B cell (primary cell): ENCODE measurements at regions not wholly inside any gene's neighbourhood (a gene's known extent, or its start where the extent isn't known, plus 50 kb on each side); places are given as distances from the start of the nearest gene placed in this dataset.

Experiments used
- ATAC-seq: fragments of 200-7000 bp; cut with Tn5 transposase; one replicate; pipeline ENCODE4 v1.10.0; 2021; ENCODE audit warnings: low read depth, mild to moderate bottlenecking, moderate number of reproducible peaks, moderate library complexity
- CTCF ChIA-PET: fragments of 350-600 bp; sonication (Branson Sonifier 250); formaldehyde crosslinking; loops from one replicate; lab custom pipeline; 2021; ENCODE audit warnings: antibody characterized with exemption, inconsistent platforms; lab: Charles Lee
- POLR2A ChIA-PET: fragments of 350-600 bp; sonication (Branson Sonifier 250); formaldehyde crosslinking; loops from one replicate; lab custom pipeline; 2021; ENCODE audit warnings: antibody characterized with exemption; lab: Charles Lee
- DNase-seq: peaks from one replicate; pipeline ENCODE4 v3.0.0; 2013
- H2AFZ ChIP-seq: 2 replicates; pipeline ENCODE4 v1.6.1; 2012; ENCODE audit warnings: mild to moderate bottlenecking, low read depth, low read length; ENCODE audit not compliant: insufficient read depth, poor library complexity, severe bottlenecking
- H3K27ac ChIP-seq, 2 donors: 1 replicate in 1 of 2; 2 replicates in 1 of 2; pipeline ENCODE4 v1.5.1; 2012 to 2013; ENCODE audit warnings: low read length in 2 of 2, mild to moderate bottlenecking in 2 of 2, moderate library complexity in 1 of 2
- H3K27me3 ChIP-seq, 4 experiments: fragments of 200-600 bp in 1 of 4; sonication (generic) in 1 of 4; replicated peaks in 1 of 4; 1 replicate in 2 of 4; 2 replicates in 2 of 4; pipeline versions ENCODE4 v1.6.1 to v1.7.0; 2013 to 2016; ENCODE audit warnings: low read length in 3 of 4, mild to moderate bottlenecking in 2 of 4, mixed read lengths in 1 of 4, moderate library complexity in 1 of 4; ENCODE audit not compliant: insufficient read depth in 4 of 4, control insufficient read depth in 3 of 4; ENCODE audit errors: control extremely low read depth in 1 of 4
- H3K36me3 ChIP-seq, 2 experiments: replicated peaks in 1 of 2; 1 replicate in 1 of 2; 2 replicates in 1 of 2; pipeline versions ENCODE4 v1.6.1 to v1.7.1; 2013; ENCODE audit warnings: low read length in 1 of 2; ENCODE audit not compliant: insufficient read depth in 2 of 2, control insufficient read depth in 1 of 2; ENCODE audit errors: control extremely low read depth in 1 of 2, extremely low read depth in 1 of 2
- H3K4me1 ChIP-seq, 2 donors: fragments of 200-600 bp in 1 of 2; sonication (generic) in 1 of 2; 1 replicate in 1 of 2; 2 replicates in 1 of 2; pipeline versions ENCODE4 v1.5.1 to v1.6.1; 2013 to 2017; ENCODE audit warnings: low read length in 2 of 2; ENCODE audit not compliant: control insufficient read depth in 2 of 2, insufficient read depth in 2 of 2
- H3K4me2 ChIP-seq: replicated peaks from 2 replicates; pipeline ENCODE3; 2012; ENCODE audit warnings: mild to moderate bottlenecking, low read depth, low read length; ENCODE audit not compliant: poor library complexity, severe bottlenecking
- H3K4me3 ChIP-seq, 5 experiments: fragments of 200-600 bp in 1 of 5; sonication (generic) in 1 of 5; 1 replicate in 3 of 5; 2 replicates in 2 of 5; pipeline versions ENCODE4 v1.5.1 to v1.7.0; 2011 to 2016; ENCODE audit warnings: low read length in 4 of 5, mild to moderate bottlenecking in 4 of 5, low read depth in 2 of 5, control low read depth in 1 of 5, moderate library complexity in 1 of 5; ENCODE audit not compliant: insufficient read depth in 1 of 5; ENCODE audit errors: control extremely low read depth in 1 of 5, extremely low read depth in 1 of 5
- H3K79me2 ChIP-seq: fragments of 200-600 bp; sonication (generic); one replicate; pipeline ENCODE4 v1.6.0; 2016; ENCODE audit warnings: low read length; ENCODE audit not compliant: control insufficient read depth, insufficient read depth
- H3K9ac ChIP-seq: fragments of 200-600 bp; sonication (generic); 2 replicates; pipeline ENCODE4 v1.6.1; 2017; ENCODE audit warnings: mild to moderate bottlenecking, low read length, moderate library complexity
- H3K9me3 ChIP-seq, 3 donors: one replicate each; pipeline versions ENCODE4 v1.6.1 to v1.7.1; 2013; ENCODE audit warnings: low read length in 2 of 3; ENCODE audit not compliant: control insufficient read depth in 2 of 3, insufficient read depth in 1 of 3; ENCODE audit errors: control extremely low read depth in 1 of 3
- H4K20me1 ChIP-seq: 2 replicates; pipeline ENCODE4 v1.6.0; 2012; ENCODE audit warnings: mild to moderate bottlenecking, low read length; ENCODE audit not compliant: insufficient read depth, control insufficient read depth, poor library complexity, severe bottlenecking
- H3K27ac Mint-ChIP-seq: one replicate; pipeline ENCODE4 v1.8.0; 2021; ENCODE audit warnings: mixed read lengths
- H3K27me3 Mint-ChIP-seq: one replicate; pipeline ENCODE4 v1.8.0; 2021; ENCODE audit warnings: mixed read lengths
- H3K4me1 Mint-ChIP-seq: one replicate; pipeline ENCODE4 v1.8.0; 2021; ENCODE audit warnings: mixed read lengths
- H3K4me3 Mint-ChIP-seq: one replicate; pipeline ENCODE4 v1.8.0; 2021; ENCODE audit warnings: mixed read lengths
- H3K9me3 Mint-ChIP-seq: one replicate; pipeline ENCODE4 v1.8.0; 2022; ENCODE audit warnings: mixed read lengths; ENCODE audit not compliant: insufficient read depth
- EZH2 ChIP-seq: IDR thresholded peaks from 2 replicates; pipeline ENCODE4 v1.6.1; 2012; ENCODE audit warnings: borderline replicate concordance, low read depth, mild to moderate bottlenecking, moderate library complexity, low read length; ENCODE audit not compliant: insufficient read depth, poor library complexity, severe bottlenecking
- WGBS: methylation state at CpG from one replicate; pipeline ENCODE4 v1.1.5; 2013; ENCODE audit warnings: missing lambda C conversion rate; ENCODE audit not compliant: insufficient coverage; 5-methylcytosine and 5-hydroxymethylcytosine counted together
- intact Hi-C: fragments of 100-400 bp; cut with micrococcal nuclease; formaldehyde crosslinking; loops from one replicate; pipeline ENCODE4 v1.10.0; 2022
- TF ChIP-seq, protein P1 (sequence below): fragments of 200-600 bp; IDR thresholded peaks from one replicate; pipeline ENCODE4 v1.8.0; 2022; ENCODE audit warnings: antibody characterized with exemption, mild to moderate bottlenecking

GRCh38 chr11:70618431-70619101 is 220.2 kb downstream of the CTTN start:
- DNase-seq (no peak), ATAC-seq (no peak)
- Mint-ChIP-seq H3K4me3 (no peak overlapping the region), H3K9me3 (no peaks in the 10 kb centered on the region), H3K27me3 (no peaks in the 10 kb centered on the region), H3K27ac (no peak overlapping the region), H3K4me1 (no peaks in the 10 kb centered on the region)
- Histone ChIP-seq H3K27ac (no peak overlapping the region), H3K4me1 (no peaks in the 10 kb centered on the region), H3K79me2 (no peaks in the 10 kb centered on the region), H3K4me2 (no peak overlapping the region), H3K4me3 (no peak overlapping the region), H3K27me3 (no peaks in the 10 kb centered on the region), H3K36me3 (no peaks in the 10 kb centered on the region), H3K9ac (no peak overlapping the region), H3K9me3 (peaks cover 0 to 53% (median 0%) of the 10 kb centered on the region in 3 donors), H2AFZ (no peak overlapping the region), H4K20me1 (no peaks in the 10 kb centered on the region)
- ChIA-PET POLR2A (no interaction called here), CTCF (no interaction called here)
- TF ChIP-seq EZH2 = no peak
- TF ChIP-seq, protein P1, sequence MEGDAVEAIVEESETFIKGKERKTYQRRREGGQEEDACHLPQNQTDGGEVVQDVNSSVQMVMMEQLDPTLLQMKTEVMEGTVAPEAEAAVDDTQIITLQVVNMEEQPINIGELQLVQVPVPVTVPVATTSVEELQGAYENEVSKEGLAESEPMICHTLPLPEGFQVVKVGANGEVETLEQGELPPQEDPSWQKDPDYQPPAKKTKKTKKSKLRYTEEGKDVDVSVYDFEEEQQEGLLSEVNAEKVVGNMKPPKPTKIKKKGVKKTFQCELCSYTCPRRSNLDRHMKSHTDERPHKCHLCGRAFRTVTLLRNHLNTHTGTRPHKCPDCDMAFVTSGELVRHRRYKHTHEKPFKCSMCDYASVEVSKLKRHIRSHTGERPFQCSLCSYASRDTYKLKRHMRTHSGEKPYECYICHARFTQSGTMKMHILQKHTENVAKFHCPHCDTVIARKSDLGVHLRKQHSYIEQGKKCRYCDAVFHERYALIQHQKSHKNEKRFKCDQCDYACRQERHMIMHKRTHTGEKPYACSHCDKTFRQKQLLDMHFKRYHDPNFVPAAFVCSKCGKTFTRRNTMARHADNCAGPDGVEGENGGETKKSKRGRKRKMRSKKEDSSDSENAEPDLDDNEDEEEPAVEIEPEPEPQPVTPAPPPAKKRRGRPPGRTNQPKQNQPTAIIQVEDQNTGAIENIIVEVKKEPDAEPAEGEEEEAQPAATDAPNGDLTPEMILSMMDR = no peak
- WGBS = 93% methylated on average over 22 of the region's 22 CpGs
- intact Hi-C loops = no loop called here

DNA sequence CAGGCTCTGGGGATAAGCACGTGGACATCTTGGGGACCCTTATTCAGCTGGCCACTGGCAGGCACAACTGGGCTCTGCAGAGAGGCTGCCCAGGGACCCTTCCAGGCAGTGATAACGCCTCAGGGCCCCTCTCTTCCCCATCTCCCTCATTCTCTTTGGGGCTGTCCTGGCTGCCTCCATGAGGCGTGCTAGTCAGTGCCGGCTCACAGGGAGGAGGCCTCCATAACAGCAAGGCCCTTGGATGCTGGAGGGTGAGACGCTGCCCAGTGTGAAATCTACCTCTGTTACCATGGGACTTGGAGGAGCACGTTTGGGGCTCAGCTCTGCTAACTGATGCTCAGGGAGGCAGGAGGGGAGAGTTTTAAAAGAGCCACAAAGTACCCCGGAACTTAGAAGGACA is 221.3 kb downstream of the CTTN start:
- no peak overlapping the region for H3K27ac Mint-ChIP-seq
- no peak for ATAC-seq
- POLR2A ChIA-PET = no interaction called here

More for the DNA sequence above, 221.3 kb downstream of the CTTN start:
- Histone ChIP-seq H3K27me3 (no peaks in the 10 kb centered on the region), H3K9me3 (peaks cover 0 to 50% (median 0%) of the 10 kb centered on the region in 3 donors), H3K4me2 (no peak overlapping the region), H3K4me1 (no peaks in the 10 kb centered on the region), H3K79me2 (no peaks in the 10 kb centered on the region), H3K9ac (no peak overlapping the region), H2AFZ (no peak overlapping the region), H4K20me1 (no peaks in the 10 kb centered on the region), H3K27ac (no peak overlapping the region), H3K36me3 (no peaks in the 10 kb centered on the region), H3K4me3 (no peak overlapping the region)
- H3K27me3 Mint-ChIP-seq = no peaks in the 10 kb centered on the region
- no peaks in the 10 kb centered on the region for H3K9me3 Mint-ChIP-seq
- 87% methylated on average over 7 of the region's 7 CpGs for WGBS
- H3K4me3 Mint-ChIP-seq = no peak overlapping the region
- CTCF ChIA-PET = no interaction called here
- intact Hi-C loops = no loop called here
- no peaks in the 10 kb centered on the region for H3K4me1 Mint-ChIP-seq
- TF ChIP-seq EZH2 = no peak
- TF ChIP-seq, protein P1 = no peak
- DNase-seq = no peak
